H1 (cell line): ENCODE measurements at regions not wholly inside any gene's neighbourhood (a gene's known extent, or its start where the extent isn't known, plus 50 kb on each side); places are given as distances from the start of the nearest gene placed in this dataset.

ENCODE experiments used
- CTCF ChIA-PET: fragments of 300-600 bp; sonication (Branson Sonifier 250); formaldehyde crosslinking; loops from one replicate; lab custom pipeline; 2021; ENCODE audit not compliant: partially characterized antibody; lab: Charles Lee
- POLR2A ChIA-PET: fragments of 300-600 bp; sonication (Branson Sonifier 250); formaldehyde crosslinking; loops from one replicate; lab custom pipeline; 2021; ENCODE audit warnings: inconsistent platforms; ENCODE audit not compliant: partially characterized antibody; lab: Charles Lee
- DNase-seq, 2 experiments: peaks; one replicate each; pipeline versions ENCODE4 v3.0.0 to v3.0.0-alpha.2; 2010 to 2022; ENCODE audit warnings: low spot score in 2 of 2, low read depth in 1 of 2, mixed read lengths in 1 of 2
- FAIRE-seq: peaks from 2 replicates; lab custom pipeline; 2011; peaks lifted over from hg19 to GRCh38; lab: Jason Lieb, UNC
- H2AFZ ChIP-seq: 2 replicates; pipeline ENCODE4 v1.8.1; 2012; ENCODE audit warnings: low read length, inconsistent platforms
- H2AK5ac ChIP-seq: 2 replicates; pipeline ENCODE4 v1.6.1; 2013; ENCODE audit warnings: low read depth, low read length
- H2BK120ac ChIP-seq: replicated peaks from 2 replicates; pipeline ENCODE3; 2013; ENCODE audit warnings: low read depth, low read length, inconsistent platforms
- H2BK12ac ChIP-seq: 2 replicates; pipeline ENCODE4 v1.6.1; 2013; ENCODE audit warnings: low read depth, low read length
- H2BK15ac ChIP-seq: 2 replicates; pipeline ENCODE4 v1.6.1; 2013; ENCODE audit warnings: low read length
- H2BK20ac ChIP-seq: 2 replicates; pipeline ENCODE4 v1.6.1; 2013; ENCODE audit warnings: low read length
- H2BK5ac ChIP-seq: 2 replicates; pipeline ENCODE4 v1.6.1; 2013; ENCODE audit warnings: low read depth, low read length
- H3K14ac ChIP-seq: 2 replicates; pipeline ENCODE4 v1.6.1; 2013; ENCODE audit warnings: inconsistent platforms; ENCODE audit not compliant: insufficient read length
- H3K18ac ChIP-seq: 2 replicates; pipeline ENCODE4 v1.6.1; 2013; ENCODE audit warnings: low read length; ENCODE audit errors: extremely low read depth
- H3K23ac ChIP-seq: 2 replicates; pipeline ENCODE4 v1.6.1; 2013; ENCODE audit warnings: inconsistent platforms; ENCODE audit not compliant: insufficient read length
- H3K23me2 ChIP-seq: 2 replicates; pipeline ENCODE4 v1.6.1; 2013; ENCODE audit warnings: low read depth, low read length
- H3K27ac ChIP-seq: 2 replicates; pipeline ENCODE4 v1.6.1; 2011; ENCODE audit warnings: low read depth, low read length, inconsistent platforms
- H3K27me3 ChIP-seq, 4 experiments: replicated peaks in 1 of 4; 1 replicate in 1 of 4; 2 replicates in 3 of 4; pipeline versions ENCODE4 v1.6.1 to v1.8.1; 2011 to 2013; ENCODE audit warnings: low read length in 3 of 4, mild to moderate bottlenecking in 3 of 4, inconsistent platforms in 2 of 4, mixed read lengths in 2 of 4, moderate library complexity in 1 of 4; ENCODE audit not compliant: control insufficient read depth in 3 of 4, insufficient read depth in 3 of 4; ENCODE audit errors: extremely low read depth in 1 of 4
- H3K36me3 ChIP-seq, 4 experiments: 2 replicates each; pipeline versions ENCODE4 v1.6.1 to v1.8.1; 2011 to 2013; ENCODE audit warnings: mild to moderate bottlenecking in 4 of 4, low read length in 3 of 4, moderate library complexity in 2 of 4, control low read depth in 1 of 4, inconsistent platforms in 1 of 4; ENCODE audit not compliant: insufficient read depth in 4 of 4, control insufficient read depth in 2 of 4
- H3K4ac ChIP-seq: replicated peaks from 2 replicates; pipeline ENCODE3; 2013; ENCODE audit warnings: low read length, low read depth, mixed read lengths, inconsistent platforms; ENCODE audit not compliant: insufficient read length
- H3K4me1 ChIP-seq, 4 experiments: replicated peaks in 1 of 4; 1 replicate in 1 of 4; 2 replicates in 3 of 4; pipeline versions ENCODE4 v1.6.1 to v1.8.1; 2011 to 2013; ENCODE audit warnings: low read length in 3 of 4, inconsistent platforms in 2 of 4, mixed read lengths in 1 of 4; ENCODE audit not compliant: insufficient read depth in 4 of 4, control insufficient read depth in 3 of 4
- H3K4me2 ChIP-seq, 2 experiments: 2 replicates each; pipeline versions ENCODE4 v1.6.1 to v1.8.1; 2011 to 2013; ENCODE audit warnings: low read depth in 2 of 2, low read length in 2 of 2, control low read depth in 1 of 2, inconsistent platforms in 1 of 2, mild to moderate bottlenecking in 1 of 2; ENCODE audit not compliant: insufficient read depth in 1 of 2
- H3K4me3 ChIP-seq, 4 experiments: fragments of 200-600, 300-600 bp in 1 of 4; sonication (generic), shearing (Covaris generic), sonication (Bioruptor Twin) in 1 of 4; 2 replicates each; pipeline versions ENCODE4 v1.5.1 to v1.8.1; 2011 to 2016; ENCODE audit warnings: low read length in 4 of 4, low read depth in 3 of 4, control low read depth in 2 of 4, inconsistent platforms in 2 of 4, mild to moderate bottlenecking in 2 of 4, mixed read lengths in 1 of 4, moderate library complexity in 1 of 4; ENCODE audit not compliant: insufficient read depth in 2 of 4; ENCODE audit errors: extremely low read depth in 1 of 4
- H3K56ac ChIP-seq: replicated peaks from 2 replicates; pipeline ENCODE3; 2013; ENCODE audit warnings: low read depth, mild to moderate bottlenecking, mixed read lengths, low read length, inconsistent platforms; ENCODE audit not compliant: insufficient read length
- H3K79me1 ChIP-seq: 2 replicates; pipeline ENCODE4 v1.6.1; 2013; ENCODE audit warnings: low read depth, low read length, control low read depth
- H3K79me2 ChIP-seq, 2 experiments: 2 replicates each; pipeline versions ENCODE4 v1.6.1 to v1.8.1; 2012 to 2013; ENCODE audit warnings: low read length in 2 of 2, mild to moderate bottlenecking in 2 of 2, inconsistent platforms in 1 of 2; ENCODE audit not compliant: insufficient read depth in 2 of 2, control insufficient read depth in 1 of 2
- H3K9ac ChIP-seq, 4 experiments: replicated peaks in 1 of 4; 1 replicate in 1 of 4; 2 replicates in 3 of 4; pipeline versions ENCODE4 v1.6.1 to v1.8.1; 2011 to 2013; ENCODE audit warnings: low read depth in 3 of 4, low read length in 3 of 4, control low read depth in 2 of 4, mild to moderate bottlenecking in 2 of 4, moderate library complexity in 2 of 4, inconsistent platforms in 1 of 4; ENCODE audit errors: extremely low read depth in 1 of 4
- H3K9me3 ChIP-seq, 2 experiments: 2 replicates each; pipeline versions ENCODE4 v1.6.1 to v1.8.1; 2012 to 2013; ENCODE audit warnings: mild to moderate bottlenecking in 2 of 2, moderate library complexity in 2 of 2, control low read depth in 1 of 2, inconsistent platforms in 1 of 2, low read depth in 1 of 2, low read length in 1 of 2, mixed read lengths in 1 of 2; ENCODE audit not compliant: insufficient read depth in 2 of 2
- H4K20me1 ChIP-seq, 2 experiments: replicated peaks in 1 of 2; 2 replicates each; pipeline versions ENCODE3 to v1.8.1; 2011 to 2013; ENCODE audit warnings: inconsistent platforms in 2 of 2, low read length in 2 of 2, mild to moderate bottlenecking in 1 of 2; ENCODE audit not compliant: insufficient read depth in 2 of 2, control insufficient read depth in 1 of 2
- H4K5ac ChIP-seq: 2 replicates; pipeline ENCODE4 v1.6.1; 2013; ENCODE audit warnings: low read length, low read depth, mixed read lengths, inconsistent platforms; ENCODE audit not compliant: insufficient read length
- H4K8ac ChIP-seq: 2 replicates; pipeline ENCODE4 v1.8.0; 2013; ENCODE audit warnings: mild to moderate bottlenecking, moderate library complexity, low read length, inconsistent platforms; ENCODE audit not compliant: insufficient read depth; ENCODE audit errors: extremely low read depth
- H4K91ac ChIP-seq: replicated peaks from 2 replicates; pipeline ENCODE3; 2013; ENCODE audit warnings: low read length, mixed read lengths, inconsistent platforms; ENCODE audit not compliant: insufficient read length
- BRCA1 ChIP-seq: IDR thresholded peaks from 2 replicates; pipeline ENCODE4 v1.6.1; 2012; ENCODE audit warnings: low read depth, low read length, improper control_type of control experiment
- CBX5 ChIP-seq: fragments of 300-800, 300-1000 bp; sonication (generic); IDR thresholded peaks from 2 replicates; pipeline ENCODE4 v1.7.1; 2016; ENCODE audit warnings: antibody characterized with exemption, low read length, low read depth
- CEBPB ChIP-seq: IDR thresholded peaks from 2 replicates; pipeline ENCODE4 v1.6.1; 2012; ENCODE audit warnings: low read depth, low read length
- CREB1 ChIP-seq: IDR thresholded peaks from 2 replicates; pipeline ENCODE4 v1.6.1; 2012; ENCODE audit warnings: inconsistent platforms
- EGR1 ChIP-seq: IDR thresholded peaks from 2 replicates; pipeline ENCODE4 v1.6.1; 2011; ENCODE audit warnings: low read depth, low read length, borderline replicate concordance
- MAFK ChIP-seq: IDR thresholded peaks from 2 replicates; pipeline ENCODE4 v1.6.1; 2012; ENCODE audit warnings: low read depth, mild to moderate bottlenecking, improper control_type of control experiment, low read length
- POLR2AphosphoS5 ChIP-seq: IDR thresholded peaks from 2 replicates; pipeline ENCODE4 v1.6.1; 2011; ENCODE audit warnings: low read depth, low read length
- RAD21 ChIP-seq, 2 experiments: IDR thresholded peaks in 1 of 2; conservative IDR thresholded peaks in 1 of 2; 2 replicates each; pipeline ENCODE4 v1.6.1; 2011; ENCODE audit warnings: low read depth in 2 of 2, low read length in 2 of 2, improper control_type of control experiment in 1 of 2, inconsistent platforms in 1 of 2, mild to moderate bottlenecking in 1 of 2, moderate library complexity in 1 of 2
- RFX5 ChIP-seq: IDR thresholded peaks from 2 replicates; pipeline ENCODE4 v1.6.1; 2011; ENCODE audit warnings: low read depth, low read length, improper control_type of control experiment, borderline replicate concordance
- RXRA ChIP-seq: IDR thresholded peaks from 2 replicates; pipeline ENCODE4 v1.6.1; 2011; ENCODE audit warnings: low read depth, mild to moderate bottlenecking, low read length, moderate library complexity; ENCODE audit not compliant: insufficient read depth
- SAP30 ChIP-seq: fragments of 300-600 bp; sonication (generic); IDR thresholded peaks from 2 replicates; pipeline ENCODE4 v1.7.1; 2012; ENCODE audit warnings: low read length, moderate library complexity, mild to moderate bottlenecking, inconsistent platforms; ENCODE audit not compliant: insufficient read depth, insufficient replicate concordance
- SRF ChIP-seq: IDR thresholded peaks from 2 replicates; pipeline ENCODE4 v1.6.1; 2011; ENCODE audit warnings: mild to moderate bottlenecking, low read depth, low read length, moderate library complexity
- TBP ChIP-seq: IDR thresholded peaks from 2 replicates; pipeline ENCODE4 v1.6.1; 2011; ENCODE audit warnings: low read depth, low read length, improper control_type of control experiment
- TEAD4 ChIP-seq: IDR thresholded peaks from 2 replicates; pipeline ENCODE4 v1.6.1; 2012; ENCODE audit warnings: low read depth, low read length, inconsistent platforms, mixed read lengths
- WGBS, 2 experiments: shearing (Covaris generic) in 1 of 2; methylation state at CpG; one replicate each; pipeline versions ENCODE4 v1.1.6 to v1.1.7; 2013 to 2015; ENCODE audit warnings: low lambda C conversion rate in 2 of 2, mixed read lengths in 2 of 2, inconsistent platforms in 1 of 2, low coverage in 1 of 2, missing lambda C conversion rate in 1 of 2; ENCODE audit not compliant: insufficient replicate concordance in 2 of 2, insufficient coverage in 1 of 2, insufficient read length in 1 of 2; ENCODE audit errors: extremely low coverage in 1 of 2, missing lambda C conversion rate in 1 of 2; 5-methylcytosine and 5-hydroxymethylcytosine counted together
- TF ChIP-seq, protein P1 (sequence below): IDR thresholded peaks from 2 replicates; pipeline ENCODE4 v1.6.1; 2012; ENCODE audit warnings: inconsistent platforms

- Histone ChIP-seq H3K4me2 (peak overlapping the region in 1 of 2 experiments; percentile 44; a peak in 1 of 4 replicates), H3K27ac (no peak overlapping the region), H4K91ac (no peak overlapping the region), H3K23ac (no peak overlapping the region), H2AFZ (0 out of 2 replicates have a peak overlapping the region, but pooled peaks have one; percentile 37), H3K36me3 (no peaks in the 10 kb centered on the region), H3K79me2 (no peaks in the 10 kb centered on the region), H3K9ac (no peak overlapping the region), H4K8ac (no peak overlapping the region), H2BK120ac (no peak overlapping the region), H3K79me1 (no peaks in the 10 kb centered on the region), H2BK5ac (peak overlapping the region; percentile 55; the same call in 1 of the 2 replicates), H4K5ac (no peak overlapping the region), H2BK20ac (peak overlapping the region; percentile 66; the same call in 1 of the 2 replicates), H3K4me1 (peaks cover 1 to 5% (median 3%) of the 10 kb centered on the region in 4 experiments; a peak in 5 of 7 replicates), H2BK12ac (peak overlapping the region; percentile 65; the same call in 1 of the 2 replicates), H3K27me3 (no peaks in the 10 kb centered on the region), H3K4ac (no peak overlapping the region), H3K56ac (no peak overlapping the region), H3K4me3 (no peak overlapping the region), H3K14ac (no peak overlapping the region), H2AK5ac (no peak overlapping the region), H3K18ac (0 out of 2 replicates have a peak overlapping the region, but pooled peaks have one; percentile 36), H2BK15ac (no peak overlapping the region), H3K9me3 (no peaks in the 10 kb centered on the region), H3K23me2 (no peaks in the 10 kb centered on the region), H4K20me1 (no peaks in the 10 kb centered on the region)
- CTCF ChIA-PET: interaction anchor here (1.8 to 3.8 kb wide), 2 partner anchors 9 to 11 kb away, joined by 9 to 41 read pairs; no protein-coding TSS in a partner anchor
- WGBS, 2 experiments: 51% methylated on average over 10 of the region's 10 CpGs; no CpG with 5 or more reads in 1 of the 2 experiments
- POLR2A ChIA-PET: no interaction called here
- FAIRE-seq (no peak), DNase-seq (no peak)
- TF ChIP-seq BRCA1 (no peak), MAFK (no peak), TEAD4 (no peak), CBX5 (no peak), RAD21 (IDR thresholded peaks at IDR 0.05 in 1 of 2, conservative IDR thresholded peaks at IDR 0.05 in 1 of 2; ENCODE audit: low read depth in 2 of 2, low read length in 2 of 2) (no peak), SAP30 (no peak), RFX5 (no peak), CREB1 (no peak), SRF (no peak), EGR1 (no peak), POLR2AphosphoS5 (no peak), TBP (no peak), RXRA (no peak), CEBPB (no peak)
- TF ChIP-seq, protein P1, sequence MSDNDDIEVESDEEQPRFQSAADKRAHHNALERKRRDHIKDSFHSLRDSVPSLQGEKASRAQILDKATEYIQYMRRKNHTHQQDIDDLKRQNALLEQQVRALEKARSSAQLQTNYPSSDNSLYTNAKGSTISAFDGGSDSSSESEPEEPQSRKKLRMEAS: no peak
Observed at GRCh38 chr1:62917805-62918204, 133.9 kb downstream of the ATG4C start.
